ENCODE measurements at regions not wholly inside any gene's neighbourhood (a gene's known extent, or its start where the extent isn't known, plus 50 kb on each side); places are given as distances from the start of the nearest gene placed in this dataset.

DNA sequence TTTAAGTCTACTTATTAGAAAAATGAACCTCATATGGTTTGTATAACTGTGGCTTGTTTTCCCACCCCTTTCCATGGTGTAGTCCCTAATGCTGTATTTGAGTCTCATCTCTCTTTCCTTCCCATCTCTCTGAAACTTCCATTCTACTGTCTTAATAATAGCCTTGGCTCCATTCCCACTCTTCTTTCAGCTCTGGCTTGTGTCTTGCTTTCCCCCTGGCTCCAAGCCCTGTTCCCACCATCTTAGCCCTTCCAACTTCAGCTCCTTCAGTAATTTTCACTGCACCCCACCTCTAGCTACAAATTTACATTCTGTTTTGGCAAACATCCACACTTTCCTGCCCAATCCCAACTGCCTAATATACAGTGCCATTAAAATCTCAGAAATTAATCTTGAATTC, 137.5 kb downstream of the SLITRK6 start:
- TF ChIP-seq, protein P1, sequence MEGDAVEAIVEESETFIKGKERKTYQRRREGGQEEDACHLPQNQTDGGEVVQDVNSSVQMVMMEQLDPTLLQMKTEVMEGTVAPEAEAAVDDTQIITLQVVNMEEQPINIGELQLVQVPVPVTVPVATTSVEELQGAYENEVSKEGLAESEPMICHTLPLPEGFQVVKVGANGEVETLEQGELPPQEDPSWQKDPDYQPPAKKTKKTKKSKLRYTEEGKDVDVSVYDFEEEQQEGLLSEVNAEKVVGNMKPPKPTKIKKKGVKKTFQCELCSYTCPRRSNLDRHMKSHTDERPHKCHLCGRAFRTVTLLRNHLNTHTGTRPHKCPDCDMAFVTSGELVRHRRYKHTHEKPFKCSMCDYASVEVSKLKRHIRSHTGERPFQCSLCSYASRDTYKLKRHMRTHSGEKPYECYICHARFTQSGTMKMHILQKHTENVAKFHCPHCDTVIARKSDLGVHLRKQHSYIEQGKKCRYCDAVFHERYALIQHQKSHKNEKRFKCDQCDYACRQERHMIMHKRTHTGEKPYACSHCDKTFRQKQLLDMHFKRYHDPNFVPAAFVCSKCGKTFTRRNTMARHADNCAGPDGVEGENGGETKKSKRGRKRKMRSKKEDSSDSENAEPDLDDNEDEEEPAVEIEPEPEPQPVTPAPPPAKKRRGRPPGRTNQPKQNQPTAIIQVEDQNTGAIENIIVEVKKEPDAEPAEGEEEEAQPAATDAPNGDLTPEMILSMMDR (IDR thresholded peaks at IDR 0.05; ENCODE audit: low read depth, low read length), result no peak
- TF ChIP-seq EZH2phosphoT487 (IDR thresholded peaks at IDR 0.05; ENCODE audit: low read depth), result no peak
